Tibial nerve (tissue), 4 donors: ENCODE measurements at regions not wholly inside any gene's neighbourhood (a gene's known extent, or its start where the extent isn't known, plus 50 kb on each side); places are given as distances from the start of the nearest gene placed in this dataset.

ENCODE experiments used
- DNase-seq, 2 donors: peaks; one replicate each; pipeline ENCODE4 v3.0.0-alpha.2; 2019; ENCODE audit warnings: low spot score in 2 of 2
- H3K27ac ChIP-seq, 4 donors: fragments of 200-600 bp; sonication (generic) in 3 of 4; one replicate each; pipeline ENCODE4 v1.5.1; 2017 to 2019; ENCODE audit warnings: mild to moderate bottlenecking in 1 of 4
- H3K27me3 ChIP-seq, 2 donors: fragments of 200-600 bp; sonication (generic) in 1 of 2; one replicate each; pipeline versions ENCODE4 v1.5.1 to v1.6.0; 2017 to 2019
- H3K36me3 ChIP-seq, 3 donors: fragments of 200-600 bp; sonication (generic); one replicate each; pipeline ENCODE4 v1.5.1; 2018 to 2019
- H3K4me1 ChIP-seq, 4 donors: fragments of 200-600 bp; sonication (generic) in 3 of 4; one replicate each; pipeline ENCODE4 v1.5.1; 2017 to 2019
- H3K4me3 ChIP-seq, 4 donors: fragments of 200-600 bp; sonication (generic) in 3 of 4; one replicate each; pipeline ENCODE4 v1.5.1; 2017 to 2019; ENCODE audit warnings: mild to moderate bottlenecking in 1 of 4, moderate library complexity in 1 of 4
- H3K9me3 ChIP-seq, 4 donors: fragments of 200-600 bp; sonication (generic) in 3 of 4; one replicate each; pipeline ENCODE4 v1.5.1; 2017 to 2019
- CTCF ChIP-seq, 5 experiments: fragments of 200-600 bp in 3 of 5; fragments of 450-650 bp in 2 of 5; sonication (generic) in 3 of 5; IDR thresholded peaks; one replicate each; pipeline ENCODE4 v1.5.1; 2016 to 2019; ENCODE audit warnings: antibody characterized with exemption in 5 of 5, mild to moderate bottlenecking in 3 of 5, moderate library complexity in 2 of 5
- EP300 ChIP-seq, 2 donors: sonication (generic); formaldehyde crosslinking; IDR thresholded peaks; one replicate each; pipeline ENCODE4 v1.6.1; 2017; ENCODE audit warnings: antibody characterized with exemption in 2 of 2, mild to moderate bottlenecking in 1 of 2
- POLR2A ChIP-seq, 2 donors: fragments of 450-650 bp; IDR thresholded peaks; one replicate each; pipeline ENCODE4 v1.6.1; 2017; ENCODE audit warnings: antibody characterized with exemption in 2 of 2, mild to moderate bottlenecking in 2 of 2, moderate library complexity in 2 of 2
- WGBS, 2 donors: methylation state at CpG; one replicate each; pipeline ENCODE4 v1.1.5; 2018; 5-methylcytosine and 5-hydroxymethylcytosine counted together

- TF ChIP-seq CTCF (IDR thresholded peaks at IDR 0.05) (no peak), EP300 (IDR thresholded peaks at IDR 0.05) (no peak)
- no peaks in the 10 kb centered on the region for H3K27me3 ChIP-seq
- no peaks in the 10 kb centered on the region for H3K36me3 ChIP-seq
- H3K4me3 ChIP-seq = no peak overlapping the region
- H3K27ac ChIP-seq = no peak overlapping the region
- WGBS, 2 donors = 83 to 91% methylated on average over 1 of the region's 1 CpG
- H3K9me3 ChIP-seq = peaks cover 0 to 2% (median 0%) of the 10 kb centered on the region in 4 donors
- no peak for DNase-seq
- no peaks in the 10 kb centered on the region for H3K4me1 ChIP-seq
These were observed 198.2 kb downstream of the KIF4B start for GRCh38 chr5:155211764-155212163.

- Histone ChIP-seq H3K9me3 (peaks cover 0 to 8% (median 0%) of the 10 kb centered on the region in 4 donors), H3K27me3 (no peaks in the 10 kb centered on the region), H3K4me1 (no peaks in the 10 kb centered on the region), H3K4me3 (no peak overlapping the region), H3K36me3 (no peaks in the 10 kb centered on the region), H3K27ac (no peak overlapping the region)
- DNase-seq = no peak
- 61 to 68% methylated on average over 6 of the region's 6 CpGs for WGBS, 2 donors
- no peak for TF ChIP-seq CTCF (IDR thresholded peaks at IDR 0.05)
- no peak for TF ChIP-seq POLR2A (IDR thresholded peaks at IDR 0.05)
- TF ChIP-seq EP300 (IDR thresholded peaks at IDR 0.05) = no peak
These were observed 208.8 kb downstream of the KIF4B start for GRCh38 chr5:155222393-155222792.

GRCh38 chr5:155229135-155229534 lies 215.6 kb downstream of the KIF4B start:
- H3K36me3 ChIP-seq = no peaks in the 10 kb centered on the region
- no peaks in the 10 kb centered on the region for H3K27me3 ChIP-seq
- no peak overlapping the region for H3K27ac ChIP-seq
- DNase-seq = no peak
- 88 to 91% methylated on average over 5 of the region's 5 CpGs for WGBS, 2 donors
- TF ChIP-seq EP300 (IDR thresholded peaks at IDR 0.05) (no peak), POLR2A (IDR thresholded peaks at IDR 0.05) (no peak), CTCF (IDR thresholded peaks at IDR 0.05) (no peak)
- H3K4me1 ChIP-seq = no peaks in the 10 kb centered on the region
- H3K9me3 ChIP-seq = peaks cover 0 to 8% (median 0%) of the 10 kb centered on the region in 4 donors
- no peak overlapping the region for H3K4me3 ChIP-seq

GRCh38 chr5:155239803-155240202 lies 226.2 kb downstream of the KIF4B start:
- Histone ChIP-seq H3K4me1 (no peaks in the 10 kb centered on the region), H3K27me3 (no peaks in the 10 kb centered on the region), H3K36me3 (no peaks in the 10 kb centered on the region), H3K27ac (no peak overlapping the region), H3K9me3 (peaks cover 0 to 20% (median 2%) of the 10 kb centered on the region in 4 donors), H3K4me3 (no peak overlapping the region)
- TF ChIP-seq CTCF (IDR thresholded peaks at IDR 0.05) (no peak), POLR2A (IDR thresholded peaks at IDR 0.05) (no peak), EP300 (IDR thresholded peaks at IDR 0.05) (no peak)
- WGBS, 2 donors = 69 to 84% methylated on average over 2 of the region's 2 CpGs
- no peak for DNase-seq

- Histone ChIP-seq H3K9me3 (no peaks in the 10 kb centered on the region), H3K4me1 (no peaks in the 10 kb centered on the region), H3K4me3 (no peak overlapping the region), H3K27ac (no peak overlapping the region), H3K36me3 (no peaks in the 10 kb centered on the region), H3K27me3 (no peaks in the 10 kb centered on the region)
- TF ChIP-seq POLR2A (IDR thresholded peaks at IDR 0.05) = no peak
- TF ChIP-seq EP300 (IDR thresholded peaks at IDR 0.05) = no peak
- no peak for TF ChIP-seq CTCF (IDR thresholded peaks at IDR 0.05)
- no peak for DNase-seq
- WGBS, 2 donors = 43 to 49% methylated on average over 5 of the region's 5 CpGs
These were observed 237.0 kb downstream of the KIF4B start for GRCh38 chr5:155250596-155250995.
